H1 (cell line): ENCODE measurements at regions not wholly inside any gene's neighbourhood (a gene's known extent, or its start where the extent isn't known, plus 50 kb on each side); places are given as distances from the start of the nearest gene placed in this dataset.

ENCODE experiments used
- ATF3 ChIP-seq: IDR thresholded peaks from 2 replicates; pipeline ENCODE4 v1.6.1; 2011; ENCODE audit warnings: low read depth, mild to moderate bottlenecking, low read length; ENCODE audit not compliant: insufficient read depth
- RAD21 ChIP-seq, 2 experiments: IDR thresholded peaks in 1 of 2; conservative IDR thresholded peaks in 1 of 2; 2 replicates each; pipeline ENCODE4 v1.6.1; 2011; ENCODE audit warnings: low read depth in 2 of 2, low read length in 2 of 2, improper control_type of control experiment in 1 of 2, inconsistent platforms in 1 of 2, mild to moderate bottlenecking in 1 of 2, moderate library complexity in 1 of 2
- SP2 ChIP-seq: IDR thresholded peaks from 2 replicates; pipeline ENCODE4 v1.6.1; 2012; ENCODE audit warnings: mild to moderate bottlenecking, low read length, inconsistent platforms

DNA sequence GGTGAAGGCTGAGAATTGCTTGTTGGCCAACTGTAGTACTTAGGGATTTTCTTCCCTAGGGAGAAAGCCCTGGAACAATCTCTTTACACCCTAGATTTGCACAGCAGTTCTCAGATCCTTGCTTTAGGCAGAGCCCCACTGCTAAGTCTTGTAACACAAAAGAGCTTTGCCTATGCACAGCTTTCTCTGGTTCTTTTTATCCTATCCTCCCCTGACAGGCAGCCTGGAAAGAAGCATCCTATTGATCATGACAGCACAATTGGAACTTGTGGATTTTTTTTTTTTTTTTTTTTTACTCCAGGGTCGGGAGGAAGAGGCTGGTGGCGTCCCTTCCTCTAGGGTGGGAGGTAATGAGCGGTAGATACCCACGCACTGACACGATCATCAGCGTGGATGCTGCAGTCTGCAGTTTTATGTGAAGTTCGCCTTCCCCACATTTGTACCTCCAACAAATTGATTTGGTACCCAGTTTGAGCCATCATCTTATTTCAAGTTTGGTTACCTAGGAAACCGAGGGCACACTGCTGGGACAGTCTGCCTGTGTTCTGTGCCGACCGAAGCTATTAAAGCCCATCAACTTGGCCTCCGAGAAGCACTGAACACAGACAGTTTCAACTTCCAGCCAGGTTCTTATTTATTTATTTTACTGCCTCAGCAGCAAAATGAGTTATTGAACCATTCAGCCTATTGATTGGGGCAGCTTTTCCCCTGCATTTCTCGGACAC lies 110.1 kb downstream of the NRN1 start (continued):
- TF ChIP-seq RAD21 (IDR thresholded peaks at IDR 0.05 in 1 of 2, conservative IDR thresholded peaks at IDR 0.05 in 1 of 2; ENCODE audit: low read depth in 2 of 2, low read length in 2 of 2), result no peak
- no peak for TF ChIP-seq SP2
- no peak for TF ChIP-seq ATF3
